Smooth muscle cell (in vitro differentiated cells): ENCODE measurements at regions not wholly inside any gene's neighbourhood (a gene's known extent, or its start where the extent isn't known, plus 50 kb on each side); places are given as distances from the start of the nearest gene placed in this dataset.

ENCODE experiments used
- DNase-seq: peaks from one replicate; lab custom pipeline; 2025; ENCODE audit not compliant: unreplicated experiment; lab: John Stamatoyannopoulos, UW
- H2AFZ ChIP-seq: fragments of 200-600 bp; sonication (generic); 2 replicates; pipeline ENCODE4 v1.6.0; 2016; ENCODE audit warnings: antibody characterized with exemption, low read depth, mild to moderate bottlenecking
- H3F3A ChIP-seq: fragments of 200-600 bp; sonication (generic); 2 replicates; pipeline ENCODE4 v1.6.0; 2017; ENCODE audit warnings: antibody characterized with exemption, low read depth
- H3K27ac ChIP-seq: fragments of 200-600 bp; sonication (generic); 2 replicates; pipeline ENCODE4 v1.5.1; 2016; ENCODE audit warnings: low read depth, mild to moderate bottlenecking
- H3K27me3 ChIP-seq: fragments of 200-600 bp; sonication (generic); 2 replicates; pipeline ENCODE4 v1.6.1; 2016; ENCODE audit warnings: low read depth, mild to moderate bottlenecking
- H3K36me3 ChIP-seq: fragments of 200-600 bp; sonication (generic); 2 replicates; pipeline ENCODE4 v1.5.1; 2016; ENCODE audit warnings: low read depth
- H3K4me1 ChIP-seq: fragments of 200-600 bp; sonication (generic); 2 replicates; pipeline ENCODE4 v1.5.1; 2016; ENCODE audit warnings: low read depth
- H3K4me2 ChIP-seq: fragments of 200-600 bp; sonication (generic); 2 replicates; pipeline ENCODE4 v1.6.0; 2016; ENCODE audit warnings: mild to moderate bottlenecking
- H3K4me3 ChIP-seq: fragments of 200-600 bp; sonication (generic); 2 replicates; pipeline ENCODE4 v1.5.1; 2016; ENCODE audit warnings: mild to moderate bottlenecking
- H3K79me2 ChIP-seq: fragments of 200-600 bp; sonication (generic); 2 replicates; pipeline ENCODE4 v1.6.0; 2016; ENCODE audit warnings: low read depth, mild to moderate bottlenecking
- H3K9ac ChIP-seq: fragments of 200-600 bp; sonication (generic); 2 replicates; pipeline ENCODE4 v1.6.0; 2016; ENCODE audit warnings: low read depth
- H3K9me3 ChIP-seq: fragments of 200-600 bp; sonication (generic); replicated peaks from 2 replicates; pipeline ENCODE4 v1.5.1; 2016; ENCODE audit warnings: low read depth
- H4K20me1 ChIP-seq: fragments of 200-600 bp; sonication (generic); 2 replicates; pipeline ENCODE4 v1.6.0; 2016; ENCODE audit warnings: low read depth
- CTCF ChIP-seq: fragments of 200-600 bp; sonication (generic); IDR thresholded peaks from 2 replicates; pipeline ENCODE4 v1.5.1; 2017; ENCODE audit warnings: borderline replicate concordance, mild to moderate bottlenecking, antibody characterized with exemption; ENCODE audit not compliant: insufficient read depth, poor library complexity, severe bottlenecking
- WGBS: methylation state at CpG from one replicate; pipeline ENCODE4 v1.1.7; 2016; ENCODE audit warnings: low lambda C conversion rate; 5-methylcytosine and 5-hydroxymethylcytosine counted together

GRCh38 chrX:30151964-30152363 is 63.4 kb upstream of the MAGEB2 start:
- Histone ChIP-seq H3K36me3 (no peaks in the 10 kb centered on the region), H3F3A (no peaks in the 10 kb centered on the region)
- 60% methylated on average over 3 of the region's 3 CpGs for WGBS

GRCh38 chrX:30153175-30153880 is 62.0 kb upstream of the MAGEB2 start:
- WGBS = 48% methylated on average over 7 of the region's 7 CpGs
- H3K79me2 ChIP-seq = no peaks in the 10 kb centered on the region
- no peak overlapping the region for H3K9ac ChIP-seq

More at GRCh38 chrX:30151964-30152363, 63.4 kb upstream of the MAGEB2 start:
- DNase-seq = no peak
- no peak overlapping the region for H2AFZ ChIP-seq
- no peak overlapping the region for H3K27ac ChIP-seq
- H4K20me1 ChIP-seq = no peaks in the 10 kb centered on the region
- peaks cover 13% of the 10 kb centered on the region for H3K4me1 ChIP-seq
- H3K27me3 ChIP-seq = no peaks in the 10 kb centered on the region
- H3K9me3 ChIP-seq = no peaks in the 10 kb centered on the region
- TF ChIP-seq CTCF = no peak
- H3K79me2 ChIP-seq = no peaks in the 10 kb centered on the region
- no peak overlapping the region for H3K9ac ChIP-seq
- H3K4me2 ChIP-seq = no peak overlapping the region
- H3K4me3 ChIP-seq = no peak overlapping the region

GRCh38 chrX:30153881-30154260 is 61.5 kb upstream of the MAGEB2 start:
- no peak overlapping the region for H3K4me3 ChIP-seq
- DNase-seq = no peak
- no peaks in the 10 kb centered on the region for H3K27me3 ChIP-seq
- H4K20me1 ChIP-seq = no peaks in the 10 kb centered on the region
- H3K27ac ChIP-seq = peak overlapping the region; percentile 20
- H3K79me2 ChIP-seq = no peaks in the 10 kb centered on the region
- WGBS = 60% methylated on average over 4 of the region's 4 CpGs
- H2AFZ ChIP-seq = no peak overlapping the region
- no peak for TF ChIP-seq CTCF
- H3K4me1 ChIP-seq = peaks cover 13% of the 10 kb centered on the region
- H3K9ac ChIP-seq = no peak overlapping the region
- no peaks in the 10 kb centered on the region for H3F3A ChIP-seq
- peak overlapping the region; percentile 22 for H3K4me2 ChIP-seq
- H3K9me3 ChIP-seq = no peaks in the 10 kb centered on the region
- no peaks in the 10 kb centered on the region for H3K36me3 ChIP-seq

More at GRCh38 chrX:30153175-30153880, 62.0 kb upstream of the MAGEB2 start:
- no peak for TF ChIP-seq CTCF
- no peaks in the 10 kb centered on the region for H3F3A ChIP-seq
- H3K4me1 ChIP-seq = peaks cover 13% of the 10 kb centered on the region
- no peak overlapping the region for H2AFZ ChIP-seq
- no peak for DNase-seq
- H3K4me2 ChIP-seq = peak overlapping the region; percentile 22
- H4K20me1 ChIP-seq = no peaks in the 10 kb centered on the region
- H3K36me3 ChIP-seq = no peaks in the 10 kb centered on the region
- H3K27me3 ChIP-seq = no peaks in the 10 kb centered on the region
- no peaks in the 10 kb centered on the region for H3K9me3 ChIP-seq
- peak overlapping the region; percentile 20 for H3K27ac ChIP-seq
- H3K4me3 ChIP-seq = no peak overlapping the region

- Histone ChIP-seq H3K79me2 (no peaks in the 10 kb centered on the region), H2AFZ (no peak overlapping the region), H3K9me3 (no peaks in the 10 kb centered on the region), H3K4me3 (no peak overlapping the region), H3K27ac (no peak overlapping the region), H3K4me1 (peaks cover 13% of the 10 kb centered on the region), H3K9ac (no peak overlapping the region), H3K36me3 (no peaks in the 10 kb centered on the region), H3K27me3 (no peaks in the 10 kb centered on the region), H3K4me2 (no peak overlapping the region), H4K20me1 (no peaks in the 10 kb centered on the region), H3F3A (no peaks in the 10 kb centered on the region)
- WGBS = 72% methylated on average over 2 of the region's 2 CpGs
- no peak for DNase-seq
- TF ChIP-seq CTCF = no peak
These were observed 59.4 kb upstream of the MAGEB2 start for GRCh38 chrX:30156009-30156408.
